ENCODE measurements at regions not wholly inside any gene's neighbourhood (a gene's known extent, or its start where the extent isn't known, plus 50 kb on each side); places are given as distances from the start of the nearest gene placed in this dataset.
"Not testable (repeated sequence)": the region's sequence is repeated elsewhere in the genome, so short reads cannot be mapped to it uniquely, and the experiment has no call there.

GRCh38 chr2:16725549-16725948 lies 59.9 kb upstream of the CYRIA start:
- no peaks in the 10 kb centered on the region for H3K36me3 ChIP-seq (ENCODE audit: control insufficient read depth, insufficient read depth, low read length)
- H3K4me3 ChIP-seq (ENCODE audit: insufficient read depth, low read depth, low read length), result no peak overlapping the region
- no peaks in the 10 kb centered on the region for H3K27me3 ChIP-seq (ENCODE audit: control insufficient read depth, insufficient read depth, low read length, poor library complexity, severe bottlenecking)
- WGBS, 2 experiments, result 87 to 88% methylated on average over 9 of the region's 9 CpGs
- H3K27ac ChIP-seq (ENCODE audit: insufficient read depth, low read depth, low read length, poor library complexity, severe bottlenecking), result no peak overlapping the region
- H3K9me3 ChIP-seq (ENCODE audit: control insufficient read depth, low read length), result no peaks in the 10 kb centered on the region
- no peaks in the 10 kb centered on the region for H3K4me1 ChIP-seq (ENCODE audit: control insufficient read depth, insufficient read depth, low read length)

- no peaks in the 10 kb centered on the region for H3K4me1 ChIP-seq (ENCODE audit: control insufficient read depth, insufficient read depth, low read length)
- H3K27ac ChIP-seq (ENCODE audit: insufficient read depth, low read depth, low read length, poor library complexity, severe bottlenecking), result no peak overlapping the region
- H3K9me3 ChIP-seq (ENCODE audit: control insufficient read depth, low read length), result no peaks in the 10 kb centered on the region
- no peaks in the 10 kb centered on the region for H3K36me3 ChIP-seq (ENCODE audit: control insufficient read depth, insufficient read depth, low read length)
- 53% methylated on average over 9 of the region's 9 CpGs for WGBS, 2 experiments
- no peaks in the 10 kb centered on the region for H3K27me3 ChIP-seq (ENCODE audit: control insufficient read depth, insufficient read depth, low read length, poor library complexity, severe bottlenecking)
- H3K4me3 ChIP-seq (ENCODE audit: insufficient read depth, low read depth, low read length), result no peak overlapping the region
These were observed 57.0 kb upstream of the CYRIA start for GRCh38 chr2:16722677-16723076.

- Histone ChIP-seq H3K4me1 (ENCODE audit: control insufficient read depth, insufficient read depth, low read length) (no peaks in the 10 kb centered on the region), H3K4me3 (ENCODE audit: insufficient read depth, low read depth, low read length) (no peak overlapping the region)
- WGBS, 2 experiments, result 78 to 92% methylated on average over 1 of the region's 1 CpG
These were observed 56.5 kb upstream of the CYRIA start for GRCh38 chr2:16722126-16722525.

GRCh38 chr2:16721529-16721928 lies 55.9 kb upstream of the CYRIA start:
- not testable (repeated sequence) for H3K27ac ChIP-seq (ENCODE audit: insufficient read depth, low read depth, low read length, poor library complexity, severe bottlenecking); H3K27me3 ChIP-seq (ENCODE audit: control insufficient read depth, insufficient read depth, low read length, poor library complexity, severe bottlenecking); H3K9me3 ChIP-seq (ENCODE audit: control insufficient read depth, low read length); H3K36me3 ChIP-seq (ENCODE audit: control insufficient read depth, insufficient read depth, low read length); H3K4me1 ChIP-seq (ENCODE audit: control insufficient read depth, insufficient read depth, low read length); H3K4me3 ChIP-seq (ENCODE audit: insufficient read depth, low read depth, low read length)
- 92 to 93% methylated on average over 4 of the region's 4 CpGs for WGBS, 2 experiments

More at GRCh38 chr2:16722126-16722525, 56.5 kb upstream of the CYRIA start:
- H3K27ac ChIP-seq (ENCODE audit: insufficient read depth, low read depth, low read length, poor library complexity, severe bottlenecking), result no peak overlapping the region
- H3K36me3 ChIP-seq (ENCODE audit: control insufficient read depth, insufficient read depth, low read length), result no peaks in the 10 kb centered on the region
- no peaks in the 10 kb centered on the region for H3K9me3 ChIP-seq (ENCODE audit: control insufficient read depth, low read length)
- H3K27me3 ChIP-seq (ENCODE audit: control insufficient read depth, insufficient read depth, low read length, poor library complexity, severe bottlenecking), result no peaks in the 10 kb centered on the region

- not testable (repeated sequence) for H3K27me3 ChIP-seq (ENCODE audit: control insufficient read depth, insufficient read depth, low read length, poor library complexity, severe bottlenecking); H3K27ac ChIP-seq (ENCODE audit: insufficient read depth, low read depth, low read length, poor library complexity, severe bottlenecking); H3K36me3 ChIP-seq (ENCODE audit: control insufficient read depth, insufficient read depth, low read length); H3K4me1 ChIP-seq (ENCODE audit: control insufficient read depth, insufficient read depth, low read length); H3K9me3 ChIP-seq (ENCODE audit: control insufficient read depth, low read length); H3K4me3 ChIP-seq (ENCODE audit: insufficient read depth, low read depth, low read length)
- WGBS, 2 experiments, result 81 to 90% methylated on average over 3 of the region's 3 CpGs
These were observed 55.1 kb upstream of the CYRIA start for GRCh38 chr2:16720737-16721136.

- WGBS, 2 experiments, result 94 to 98% methylated on average over 3 of the region's 3 CpGs
- Histone ChIP-seq H3K27ac (ENCODE audit: insufficient read depth, low read depth, low read length, poor library complexity, severe bottlenecking) (no peak overlapping the region), H3K4me1 (ENCODE audit: control insufficient read depth, insufficient read depth, low read length) (no peaks in the 10 kb centered on the region), H3K27me3 (ENCODE audit: control insufficient read depth, insufficient read depth, low read length, poor library complexity, severe bottlenecking) (no peaks in the 10 kb centered on the region), H3K9me3 (ENCODE audit: control insufficient read depth, low read length) (no peaks in the 10 kb centered on the region), H3K36me3 (ENCODE audit: control insufficient read depth, insufficient read depth, low read length) (no peaks in the 10 kb centered on the region), H3K4me3 (ENCODE audit: insufficient read depth, low read depth, low read length) (no peak overlapping the region)
These were observed 53.8 kb upstream of the CYRIA start for GRCh38 chr2:16719485-16719808.

- Histone ChIP-seq H3K27me3 (ENCODE audit: control insufficient read depth, insufficient read depth, low read length, poor library complexity, severe bottlenecking) (no peaks in the 10 kb centered on the region), H3K4me3 (ENCODE audit: insufficient read depth, low read depth, low read length) (no peak overlapping the region), H3K4me1 (ENCODE audit: control insufficient read depth, insufficient read depth, low read length) (no peaks in the 10 kb centered on the region), H3K9me3 (ENCODE audit: control insufficient read depth, low read length) (no peaks in the 10 kb centered on the region), H3K36me3 (ENCODE audit: control insufficient read depth, insufficient read depth, low read length) (no peaks in the 10 kb centered on the region), H3K27ac (ENCODE audit: insufficient read depth, low read depth, low read length, poor library complexity, severe bottlenecking) (no peak overlapping the region)
- 90 to 93% methylated on average over 9 to 10 of the region's 10 CpGs for WGBS, 2 experiments
These were observed 53.2 kb upstream of the CYRIA start for GRCh38 chr2:16718576-16719484.

- H3K27me3 ChIP-seq (ENCODE audit: control insufficient read depth, insufficient read depth, low read length, poor library complexity, severe bottlenecking), result no peaks in the 10 kb centered on the region
- H3K27ac ChIP-seq (ENCODE audit: insufficient read depth, low read depth, low read length, poor library complexity, severe bottlenecking), result no peak overlapping the region
- H3K4me1 ChIP-seq (ENCODE audit: control insufficient read depth, insufficient read depth, low read length), result no peaks in the 10 kb centered on the region
- no peak overlapping the region for H3K4me3 ChIP-seq (ENCODE audit: insufficient read depth, low read depth, low read length)
- no peaks in the 10 kb centered on the region for H3K9me3 ChIP-seq (ENCODE audit: control insufficient read depth, low read length)
- H3K36me3 ChIP-seq (ENCODE audit: control insufficient read depth, insufficient read depth, low read length), result no peaks in the 10 kb centered on the region
- 86% methylated on average over 3 of the region's 3 CpGs for WGBS, 2 experiments
These were observed 51.8 kb upstream of the CYRIA start for GRCh38 chr2:16717477-16717876.

GRCh38 chr2:16716944-16717343 lies 51.3 kb upstream of the CYRIA start:
- Histone ChIP-seq H3K9me3 (ENCODE audit: control insufficient read depth, low read length) (no peaks in the 10 kb centered on the region), H3K36me3 (ENCODE audit: control insufficient read depth, insufficient read depth, low read length) (no peaks in the 10 kb centered on the region), H3K4me1 (ENCODE audit: control insufficient read depth, insufficient read depth, low read length) (no peaks in the 10 kb centered on the region), H3K27ac (ENCODE audit: insufficient read depth, low read depth, low read length, poor library complexity, severe bottlenecking) (no peak overlapping the region), H3K4me3 (ENCODE audit: insufficient read depth, low read depth, low read length) (no peak overlapping the region), H3K27me3 (ENCODE audit: control insufficient read depth, insufficient read depth, low read length, poor library complexity, severe bottlenecking) (no peaks in the 10 kb centered on the region)
- WGBS, 2 experiments, result 93 to 94% methylated on average over 4 of the region's 4 CpGs

GRCh38 chr2:16716024-16716423 lies 50.4 kb upstream of the CYRIA start:
- Histone ChIP-seq H3K36me3 (ENCODE audit: control insufficient read depth, insufficient read depth, low read length) (no peaks in the 10 kb centered on the region), H3K4me3 (ENCODE audit: insufficient read depth, low read depth, low read length) (no peak overlapping the region), H3K4me1 (ENCODE audit: control insufficient read depth, insufficient read depth, low read length) (no peaks in the 10 kb centered on the region), H3K27ac (ENCODE audit: insufficient read depth, low read depth, low read length, poor library complexity, severe bottlenecking) (no peak overlapping the region), H3K9me3 (ENCODE audit: control insufficient read depth, low read length) (no peaks in the 10 kb centered on the region), H3K27me3 (ENCODE audit: control insufficient read depth, insufficient read depth, low read length, poor library complexity, severe bottlenecking) (no peaks in the 10 kb centered on the region)
- WGBS, 2 experiments, result 90 to 94% methylated on average over 5 of the region's 5 CpGs

All from ectodermal cell (in vitro differentiated cells).